Colonic mucosa (tissue), 4 donors: ENCODE measurements at regions not wholly inside any gene's neighbourhood (a gene's known extent, or its start where the extent isn't known, plus 50 kb on each side); places are given as distances from the start of the nearest gene placed in this dataset.

Source experiments
- DNase-seq: peaks from one replicate; pipeline ENCODE4 v3.0.0-alpha.2; 2020
- H3K27ac ChIP-seq: fragments of 200-600 bp; one replicate; pipeline ENCODE4 v1.8.0; 2021
- H3K27me3 ChIP-seq: fragments of 200-600 bp; one replicate; pipeline ENCODE4 v1.8.0; 2021
- H3K36me3 ChIP-seq: fragments of 200-600 bp; one replicate; pipeline ENCODE4 v1.8.0; 2021
- H3K4me1 ChIP-seq: fragments of 200-600 bp; one replicate; pipeline ENCODE4 v1.8.0; 2021; ENCODE audit warnings: mild to moderate bottlenecking
- H3K4me3 ChIP-seq: fragments of 200-600 bp; one replicate; pipeline ENCODE4 v1.8.0; 2021
- H3K9ac ChIP-seq, 2 donors: one replicate each; pipeline ENCODE4 v1.7.0; 2013; ENCODE audit warnings: control low read depth in 2 of 2, low read depth in 2 of 2, low read length in 2 of 2
- H3K9me3 ChIP-seq: fragments of 200-600 bp; one replicate; pipeline ENCODE4 v1.8.0; 2021
- CTCF ChIP-seq: fragments of 200-600 bp; IDR thresholded peaks from one replicate; pipeline ENCODE4 v1.8.0; 2022; ENCODE audit warnings: antibody characterized with exemption, mild to moderate bottlenecking
- intact Hi-C: fragments of 100-400 bp; cut with DNase I; formaldehyde crosslinking; loops from one replicate; pipeline ENCODE4 v1.14.1; 2022
- donor health status: healthy.
- donor health status: DM: no; HTN: no; CAD: no.
- donor health status: DM: no; HTN: no; CAD: no.

- H3K4me1 ChIP-seq: no peaks in the 10 kb centered on the region
- no peaks in the 10 kb centered on the region for H3K36me3 ChIP-seq
- DNase-seq: no peak
- no peak overlapping the region for H3K27ac ChIP-seq
- H3K9ac ChIP-seq: no peak overlapping the region
- no peak for TF ChIP-seq CTCF
- intact Hi-C loops: no loop called here
- H3K9me3 ChIP-seq: no peaks in the 10 kb centered on the region
- H3K27me3 ChIP-seq: no peaks in the 10 kb centered on the region
- H3K4me3 ChIP-seq: no peak overlapping the region
These were observed 811.9 kb upstream of the PCDH7 start for GRCh38 chr4:29908276-29908675.

GRCh38 chr4:29927895-29928294 lies 792.3 kb upstream of the PCDH7 start:
- Histone ChIP-seq H3K27ac (no peak overlapping the region), H3K36me3 (no peaks in the 10 kb centered on the region), H3K4me1 (no peaks in the 10 kb centered on the region), H3K27me3 (no peaks in the 10 kb centered on the region), H3K9me3 (no peaks in the 10 kb centered on the region), H3K4me3 (no peak overlapping the region), H3K9ac (no peak overlapping the region)
- no peak for TF ChIP-seq CTCF
- intact Hi-C loops: no loop called here
- no peak for DNase-seq

GRCh38 chr4:29948451-29948850 lies 771.7 kb upstream of the PCDH7 start:
- Histone ChIP-seq H3K27ac (no peak overlapping the region), H3K4me1 (no peaks in the 10 kb centered on the region), H3K9me3 (no peaks in the 10 kb centered on the region), H3K4me3 (no peak overlapping the region), H3K27me3 (no peaks in the 10 kb centered on the region), H3K9ac (no peak overlapping the region), H3K36me3 (no peaks in the 10 kb centered on the region)
- no peak for DNase-seq
- intact Hi-C loops: no loop called here
- no peak for TF ChIP-seq CTCF

- no peak for DNase-seq
- H3K4me1 ChIP-seq: no peaks in the 10 kb centered on the region
- no peak overlapping the region for H3K27ac ChIP-seq
- no peak overlapping the region for H3K4me3 ChIP-seq
- H3K36me3 ChIP-seq: no peaks in the 10 kb centered on the region
- intact Hi-C loops: no loop called here
- no peak for TF ChIP-seq CTCF
- no peaks in the 10 kb centered on the region for H3K27me3 ChIP-seq
- H3K9me3 ChIP-seq: no peaks in the 10 kb centered on the region
- H3K9ac ChIP-seq: no peak overlapping the region
These were observed 771.3 kb upstream of the PCDH7 start for GRCh38 chr4:29948858-29949257.

- no peaks in the 10 kb centered on the region for H3K36me3 ChIP-seq
- no peak overlapping the region for H3K9ac ChIP-seq
- H3K9me3 ChIP-seq: no peaks in the 10 kb centered on the region
- intact Hi-C loops: no loop called here
- no peak for TF ChIP-seq CTCF
- H3K27me3 ChIP-seq: no peaks in the 10 kb centered on the region
- no peak overlapping the region for H3K27ac ChIP-seq
- no peaks in the 10 kb centered on the region for H3K4me1 ChIP-seq
- no peak for DNase-seq
- no peak overlapping the region for H3K4me3 ChIP-seq
These were observed 753.8 kb upstream of the PCDH7 start for GRCh38 chr4:29966386-29966785.

GRCh38 chr4:29970626-29971025 lies 749.5 kb upstream of the PCDH7 start:
- H3K27ac ChIP-seq: no peak overlapping the region
- intact Hi-C loops: no loop called here
- H3K36me3 ChIP-seq: no peaks in the 10 kb centered on the region
- H3K4me1 ChIP-seq: no peaks in the 10 kb centered on the region
- TF ChIP-seq CTCF: no peak
- H3K9ac ChIP-seq: no peak overlapping the region
- no peak for DNase-seq
- H3K4me3 ChIP-seq: no peak overlapping the region
- no peaks in the 10 kb centered on the region for H3K27me3 ChIP-seq
- H3K9me3 ChIP-seq: no peaks in the 10 kb centered on the region
